D721Med (cell line): ENCODE measurements at regions not wholly inside any gene's neighbourhood (a gene's known extent, or its start where the extent isn't known, plus 50 kb on each side); places are given as distances from the start of the nearest gene placed in this dataset.
"Not testable (repeated sequence)": the region's sequence is repeated elsewhere in the genome, so short reads cannot be mapped to it uniquely, and the experiment has no call there.

Source experiments
- DNase-seq: peaks from one replicate; pipeline ENCODE4 v3.0.0; 2011; ENCODE audit warnings: low spot score; ENCODE audit not compliant: insufficient read length
- FAIRE-seq: peaks from 2 replicates; lab custom pipeline; 2011; peaks lifted over from hg19 to GRCh38; lab: Jason Lieb, UNC
- CTCF ChIP-seq: IDR thresholded peaks from 2 replicates; pipeline ENCODE4 v1.5.1; 2012; ENCODE audit warnings: mild to moderate bottlenecking, control low read depth; ENCODE audit not compliant: insufficient read depth; ENCODE audit errors: missing control alignments

- TF ChIP-seq CTCF = no peak
- DNase-seq (no peak), FAIRE-seq (no peak)
These were observed 1919.9 kb upstream of the LRRTM1 start for GRCh38 chr2:82224301-82224940.

DNA sequence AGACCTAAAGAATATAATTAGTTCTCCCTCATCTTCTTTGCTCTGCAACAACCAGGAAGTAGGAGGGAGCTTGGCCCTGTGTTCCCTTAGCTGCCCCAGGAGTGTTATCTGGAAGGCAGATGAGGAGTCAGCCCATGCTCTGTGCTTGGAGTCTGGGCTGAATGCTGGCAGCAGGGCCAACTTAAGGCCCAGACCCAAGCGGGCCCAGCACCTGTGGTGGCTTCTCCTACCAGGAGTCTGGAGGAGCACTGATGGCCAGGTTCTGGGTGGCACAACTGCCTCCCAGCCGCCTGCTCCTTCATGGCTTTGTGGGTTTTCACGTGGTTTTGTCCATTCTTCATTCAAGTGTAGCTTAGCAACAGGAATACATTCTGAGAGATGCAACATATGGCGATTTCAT is 1910.7 kb upstream of the LRRTM1 start:
- no peak for FAIRE-seq
- no peak for TF ChIP-seq CTCF

DNA sequence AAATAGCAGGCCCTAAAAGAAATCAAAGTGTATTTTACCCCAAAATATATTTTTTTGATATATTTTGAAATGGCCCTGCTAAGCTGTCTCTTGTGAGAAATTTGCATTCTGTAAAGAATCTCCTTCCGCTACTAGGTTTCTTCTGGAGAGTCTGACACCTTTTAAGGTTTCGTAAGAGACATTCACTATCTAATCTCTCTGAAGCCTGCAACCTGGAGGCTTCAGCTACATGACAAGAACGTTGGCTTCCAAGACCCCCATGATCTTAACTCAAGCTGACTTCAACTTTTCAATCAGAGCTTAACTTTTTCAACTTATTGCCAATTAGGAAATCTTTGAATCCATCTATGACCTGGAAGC is 1894.9 kb upstream of the LRRTM1 start:
- no peak for TF ChIP-seq CTCF
- FAIRE-seq (no peak), DNase-seq (no peak)

More for the DNA sequence above, 1910.7 kb upstream of the LRRTM1 start:
- DNase-seq = no peak

GRCh38 chr2:82198809-82199492 is 1894.4 kb upstream of the LRRTM1 start:
- DNase-seq (no peak), FAIRE-seq (no peak)
- no peak for TF ChIP-seq CTCF

GRCh38 chr2:82182270-82182669 is 1877.7 kb upstream of the LRRTM1 start:
- TF ChIP-seq CTCF = no peak
- DNase-seq (no peak), FAIRE-seq (no peak)

DNA sequence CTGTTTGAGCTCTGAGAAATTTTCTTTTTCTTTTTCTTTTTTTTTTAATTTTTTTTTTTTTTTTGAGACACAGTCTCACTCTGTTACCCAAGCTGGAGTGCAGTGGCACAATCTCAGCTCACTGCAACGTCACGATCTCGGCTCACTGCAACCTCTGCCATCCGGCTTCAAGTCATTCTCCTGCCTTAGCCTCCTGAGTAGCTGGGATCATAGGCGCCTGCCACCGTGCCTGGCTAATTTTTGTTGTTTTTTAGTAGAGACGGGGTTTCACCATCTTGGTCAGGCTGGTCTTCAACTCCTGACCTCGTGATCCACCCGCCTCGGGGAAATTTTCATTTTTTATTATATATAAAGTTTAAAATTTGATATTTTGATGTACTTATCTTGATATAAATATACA is 1870.7 kb upstream of the LRRTM1 start:
- FAIRE-seq, DNase-seq: not testable (repeated sequence)

DNA sequence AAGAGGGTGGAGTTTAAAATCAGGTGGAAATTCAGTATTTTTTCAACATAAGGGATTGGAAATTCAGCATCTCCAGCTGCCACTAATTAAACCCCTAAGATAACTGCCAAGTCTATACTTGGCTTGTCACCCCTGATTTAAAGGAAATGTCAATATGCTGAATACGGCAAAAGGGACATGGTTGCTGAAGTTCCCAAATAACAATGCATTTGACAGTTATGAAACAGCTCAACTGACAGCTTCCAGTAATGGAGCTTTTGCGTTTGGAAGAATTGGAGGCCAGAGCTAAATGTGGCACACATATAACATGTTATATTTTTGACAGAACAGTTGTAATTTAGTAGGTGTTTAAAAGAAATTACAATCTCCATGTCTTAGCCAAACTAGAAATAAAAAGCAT is 1867.9 kb upstream of the LRRTM1 start:
- no peak for TF ChIP-seq CTCF
- DNase-seq = no peak
- no peak for FAIRE-seq

GRCh38 chr2:82169379-82169778 is 1864.8 kb upstream of the LRRTM1 start:
- DNase-seq = no peak
- no peak for TF ChIP-seq CTCF
- no peak for FAIRE-seq
